NCI-H1694 (cell line): ENCODE measurements at regions not wholly inside any gene's neighbourhood (a gene's known extent, or its start where the extent isn't known, plus 50 kb on each side); places are given as distances from the start of the nearest gene placed in this dataset.
"Not testable (repeated sequence)": the region's sequence is repeated elsewhere in the genome, so short reads cannot be mapped to it uniquely, and the experiment has no call there.

Experiments used
- DNase-seq: peaks from one replicate; lab custom pipeline; 2025; lab: John Stamatoyannopoulos, UW

GRCh38 chr10:120749856-120750566, 101.2 kb upstream of the WDR11 start:
- DNase-seq, result no peak

- no peak for DNase-seq
Measured at GRCh38 chr10:120755771-120756170, 95.4 kb upstream of the WDR11 start.

GRCh38 chr10:120760253-120760652, 90.9 kb upstream of the WDR11 start:
- no peak for DNase-seq

GRCh38 chr10:120761951-120762350, 89.2 kb upstream of the WDR11 start:
- no peak for DNase-seq

GRCh38 chr10:120765226-120765803, 85.8 kb upstream of the WDR11 start:
- DNase-seq, result no peak

DNA sequence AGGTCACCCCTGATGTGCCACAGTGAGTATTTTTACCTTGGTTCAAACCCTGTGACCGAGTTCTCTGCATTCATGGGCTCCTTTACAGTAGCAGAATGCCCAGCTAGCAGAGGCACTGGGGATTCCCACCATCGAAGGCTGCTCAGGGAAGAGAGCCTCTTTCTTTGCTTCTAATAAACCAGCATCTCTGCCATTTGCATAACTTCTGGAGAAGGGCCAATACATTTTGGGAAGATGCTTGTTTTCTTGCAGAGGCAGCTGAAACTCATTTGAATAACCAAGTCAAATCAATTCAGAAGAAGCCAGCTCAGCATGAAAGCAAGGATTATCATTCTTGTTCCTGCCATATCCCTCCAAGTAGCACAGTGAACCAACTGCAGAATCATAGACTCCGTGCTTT, 82.9 kb upstream of the WDR11 start:
- no peak for DNase-seq

DNA sequence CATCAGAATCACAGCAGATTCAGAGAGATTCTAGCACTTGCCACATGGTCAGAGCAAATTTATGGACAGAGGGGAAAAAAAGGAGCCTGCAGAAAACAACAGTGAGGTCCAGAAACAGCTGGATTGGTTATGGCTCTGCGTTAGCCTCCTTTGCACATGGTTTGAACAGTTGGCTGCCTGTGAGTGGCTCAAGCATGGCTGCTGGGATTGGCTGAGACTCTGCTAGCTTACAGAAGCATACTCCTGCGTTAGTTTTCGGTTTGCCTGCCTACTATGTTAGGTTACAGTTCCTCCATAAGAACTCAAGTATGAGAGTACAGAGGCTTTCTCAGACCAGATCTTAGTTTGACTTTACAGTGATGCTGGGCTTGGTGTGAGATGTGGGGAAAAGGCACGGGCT, 80.7 kb upstream of the WDR11 start:
- DNase-seq, result no peak

DNA sequence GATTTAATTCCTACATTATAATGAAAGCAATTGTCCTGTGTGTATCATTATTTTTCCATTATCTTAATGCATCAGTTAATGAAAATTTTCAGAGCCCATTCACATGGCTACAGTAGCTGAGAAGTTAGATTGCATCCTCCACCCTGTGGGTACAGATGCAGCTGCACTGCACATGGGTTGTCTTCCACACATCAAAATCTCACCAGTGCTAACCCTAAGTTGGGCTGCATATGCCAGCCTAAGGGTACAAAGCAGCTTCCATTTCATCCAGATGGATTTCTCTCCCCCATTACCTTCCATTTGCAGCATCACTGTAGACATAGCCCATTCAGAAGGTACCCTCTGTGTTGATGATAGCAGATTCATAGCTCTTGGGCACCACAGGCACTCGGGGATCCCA, 74.7 kb upstream of the WDR11 start:
- DNase-seq, result no peak

GRCh38 chr10:120782336-120782735, 68.8 kb upstream of the WDR11 start:
- no peak for DNase-seq

DNA sequence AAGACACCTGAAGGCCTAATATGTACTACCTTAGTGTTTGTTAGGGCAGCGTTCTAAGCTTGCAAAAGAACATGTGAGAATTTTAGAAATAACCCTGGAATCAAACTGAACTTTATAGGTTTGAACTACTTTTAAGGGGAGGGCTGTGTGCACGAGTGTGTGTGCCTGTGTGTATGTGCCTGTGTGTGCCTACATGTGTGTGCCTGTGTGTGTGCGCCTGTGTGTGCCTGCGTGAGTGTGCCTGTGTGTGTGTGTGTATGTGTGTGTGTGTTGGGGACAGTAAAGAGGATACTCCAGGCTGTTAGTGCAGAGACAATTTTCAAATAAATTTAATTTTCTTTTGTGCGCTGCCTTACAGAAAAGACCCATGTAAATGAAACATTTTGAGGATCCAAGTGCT, 68.1 kb upstream of the WDR11 start:
- DNase-seq, result no peak

- DNase-seq, result no peak
Measured at GRCh38 chr10:120783867-120784266, 67.3 kb upstream of the WDR11 start.

GRCh38 chr10:120788771-120789170, 62.4 kb upstream of the WDR11 start:
- DNase-seq, result no peak

- DNase-seq, result no peak
Measured at GRCh38 chr10:120789303-120790203, 61.6 kb upstream of the WDR11 start.

GRCh38 chr10:120791316-120791715, 59.8 kb upstream of the WDR11 start:
- DNase-seq, result no peak

- no peak for DNase-seq
Measured at GRCh38 chr10:120793088-120793487, 58.1 kb upstream of the WDR11 start.

DNA sequence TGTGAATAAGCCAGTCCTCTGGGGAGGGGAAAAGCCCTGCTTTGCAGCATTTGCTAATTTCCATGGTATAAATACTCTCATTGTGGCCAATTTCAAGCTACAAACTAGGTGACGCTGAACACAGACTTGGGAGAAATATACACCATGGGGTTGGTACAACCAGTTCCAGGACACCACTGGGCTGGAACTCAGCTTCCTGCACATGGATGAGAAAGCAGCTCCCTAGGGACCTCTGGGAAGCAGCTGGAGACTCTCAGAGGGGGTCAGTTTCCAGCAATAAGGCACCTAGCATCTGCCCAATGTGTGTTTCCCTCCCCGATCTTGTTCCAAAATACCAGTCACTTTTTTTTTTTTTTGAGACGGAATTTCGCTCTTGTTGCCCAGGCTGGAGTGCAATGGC, 56.8 kb upstream of the WDR11 start:
- DNase-seq, result no peak

GRCh38 chr10:120798276-120798675, 52.9 kb upstream of the WDR11 start:
- not testable (repeated sequence) for DNase-seq

DNA sequence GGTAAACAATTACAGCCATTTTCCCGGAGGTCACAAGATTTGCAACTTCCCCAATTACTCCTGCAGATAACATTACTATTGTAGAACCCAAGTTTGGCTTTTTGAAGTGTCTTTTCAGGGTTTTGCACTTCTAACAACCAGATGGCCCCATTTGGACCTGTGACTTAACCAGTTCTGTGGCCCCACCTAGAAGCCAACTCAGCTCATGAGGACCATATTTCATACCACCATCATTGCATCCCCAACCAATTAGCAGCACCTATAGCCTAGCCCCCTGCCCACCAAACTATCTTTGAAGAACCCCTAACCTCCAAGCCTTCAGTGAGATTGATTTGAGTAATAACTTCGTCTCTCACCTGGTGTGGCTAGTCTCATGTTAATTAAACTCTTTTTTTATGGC, 51.3 kb upstream of the WDR11 start:
- DNase-seq, result no peak

DNA sequence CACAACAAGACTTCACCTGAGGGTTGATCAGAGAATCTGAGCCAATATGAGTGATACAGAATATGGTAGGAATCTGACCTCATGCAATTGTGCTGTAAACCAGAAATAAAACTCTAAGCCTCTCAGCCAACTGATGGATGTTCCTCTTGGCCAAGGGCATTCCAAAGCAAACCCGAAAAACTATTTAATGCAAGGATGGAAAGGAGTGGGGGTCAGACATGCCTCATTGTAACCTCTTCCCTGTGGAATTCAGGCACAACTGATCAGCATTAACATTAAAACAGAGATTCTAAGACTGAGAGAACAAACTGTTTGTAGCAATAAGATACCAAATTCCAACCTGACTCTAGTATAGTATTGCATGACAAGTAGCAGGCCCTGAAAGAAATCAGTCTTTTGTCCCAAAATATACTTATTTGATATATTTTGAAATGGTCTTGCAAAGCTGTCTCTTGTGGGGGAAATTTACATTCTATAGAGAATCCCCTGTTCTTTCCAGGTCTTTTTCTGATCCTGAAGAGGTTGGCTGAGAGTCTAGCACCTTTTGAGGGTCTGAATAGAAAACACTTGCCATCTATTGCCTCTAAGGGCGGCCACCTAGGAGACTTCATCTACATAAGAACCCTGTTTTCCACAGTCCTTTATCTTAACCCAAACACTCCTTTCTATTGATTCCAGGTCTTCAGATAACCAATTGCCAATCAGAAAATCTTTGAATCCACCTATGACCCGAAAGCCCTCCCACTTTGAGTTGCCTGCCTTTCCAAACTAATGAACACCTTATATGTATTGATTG, 50.4 kb upstream of the WDR11 start:
- no peak for DNase-seq
